Keratinocyte (primary cell): ENCODE measurements at regions not wholly inside any gene's neighbourhood (a gene's known extent, or its start where the extent isn't known, plus 50 kb on each side); places are given as distances from the start of the nearest gene placed in this dataset.

ENCODE experiments used
- DNase-seq: peaks from one replicate; pipeline ENCODE4 v3.0.0-alpha.2; 2011; ENCODE audit warnings: low read depth, missing footprints, low spot score
- FAIRE-seq: peaks from 2 replicates; lab custom pipeline; 2011; peaks lifted over from hg19 to GRCh38; lab: Jason Lieb, UNC
- H2AFZ ChIP-seq: 2 replicates; pipeline ENCODE4 v1.6.0; 2012; ENCODE audit warnings: low read length, control low read depth, inconsistent platforms; ENCODE audit not compliant: control insufficient read depth
- H3K27ac ChIP-seq: 2 replicates; pipeline ENCODE4 v1.5.1; 2011; ENCODE audit warnings: low read length; ENCODE audit not compliant: control insufficient read depth, insufficient read depth
- H3K27me3 ChIP-seq: 3 replicates; pipeline ENCODE4 v1.6.0; 2011; ENCODE audit warnings: low read length; ENCODE audit not compliant: control insufficient read depth, insufficient read depth; ENCODE audit errors: extremely low read depth
- H3K36me3 ChIP-seq, 2 experiments: 2 replicates in 1 of 2; 3 replicates in 1 of 2; pipeline ENCODE4 v1.5.1; 2011; ENCODE audit warnings: low read length in 2 of 2, mild to moderate bottlenecking in 1 of 2; ENCODE audit not compliant: control insufficient read depth in 2 of 2, insufficient read depth in 2 of 2; ENCODE audit errors: extremely low read depth in 1 of 2
- H3K4me1 ChIP-seq: 3 replicates; pipeline ENCODE4 v1.5.1; 2011; ENCODE audit warnings: low read length; ENCODE audit not compliant: control insufficient read depth, insufficient read depth; ENCODE audit errors: extremely low read depth
- H3K4me2 ChIP-seq: 3 replicates; pipeline ENCODE4 v1.6.0; 2011; ENCODE audit warnings: low read depth, low read length; ENCODE audit not compliant: control insufficient read depth, insufficient read depth; ENCODE audit errors: extremely low read depth
- H3K4me3 ChIP-seq, 3 experiments: fragments of 200-600 bp in 1 of 3; sonication (generic) in 1 of 3; 2 replicates in 2 of 3; 3 replicates in 1 of 3; pipeline ENCODE4 v1.5.1; 2011 to 2016; ENCODE audit warnings: low read length in 3 of 3, mild to moderate bottlenecking in 3 of 3, control low read depth in 2 of 3, inconsistent platforms in 1 of 3, low read depth in 1 of 3, mixed read lengths in 1 of 3, mixed run types in 1 of 3, moderate library complexity in 1 of 3; ENCODE audit not compliant: control insufficient read depth in 2 of 3, insufficient read depth in 2 of 3; ENCODE audit errors: extremely low read depth in 1 of 3
- H3K79me2 ChIP-seq: 2 replicates; pipeline ENCODE4 v1.6.0; 2012; ENCODE audit warnings: low read length; ENCODE audit not compliant: control insufficient read depth, insufficient read depth
- H3K9ac ChIP-seq: 3 replicates; pipeline ENCODE4 v1.6.0; 2011; ENCODE audit warnings: low read length; ENCODE audit not compliant: control insufficient read depth, insufficient read depth; ENCODE audit errors: extremely low read depth
- H3K9me1 ChIP-seq: 3 replicates; pipeline ENCODE4 v1.6.0; 2011; ENCODE audit warnings: low read length; ENCODE audit not compliant: control insufficient read depth, insufficient read depth; ENCODE audit errors: extremely low read depth
- H3K9me3 ChIP-seq: 2 replicates; pipeline ENCODE4 v1.5.1; 2012; ENCODE audit warnings: low read depth, low read length; ENCODE audit not compliant: control insufficient read depth
- H4K20me1 ChIP-seq: 3 replicates; pipeline ENCODE4 v1.6.0; 2011; ENCODE audit warnings: low read length; ENCODE audit not compliant: control insufficient read depth, insufficient read depth; ENCODE audit errors: extremely low read depth
- CTCF ChIP-seq, 3 experiments: IDR thresholded peaks in 1 of 3; conservative IDR thresholded peaks in 1 of 3; optimal IDR thresholded peaks in 1 of 3; 2 replicates in 2 of 3; 3 replicates in 1 of 3; pipeline versions ENCODE3 to v1.5.1; 2011; ENCODE audit warnings: low read length in 3 of 3, mild to moderate bottlenecking in 3 of 3, moderate library complexity in 2 of 3, control low read depth in 1 of 3, inconsistent platforms in 1 of 3; ENCODE audit not compliant: insufficient read depth in 2 of 3; ENCODE audit errors: extremely low read depth in 1 of 3
- EZH2 ChIP-seq: IDR thresholded peaks from one replicate; pipeline ENCODE4 v1.6.1; 2012; ENCODE audit warnings: inconsistent platforms, mild to moderate bottlenecking, low read length, moderate library complexity
- dilution Hi-C: fragments of 300-500 bp; cut with MboI; formaldehyde crosslinking; loops from one replicate; pipeline ENCODE4 v1.7.0; 2020; ENCODE audit warnings: low sequenced_read_pairs; ENCODE audit not compliant: extremely low pct_ligation_motif_present

GRCh38 chr14:65900164-65900563, 487.6 kb downstream of the FUT8 start:
- Histone ChIP-seq H3K27me3 (no peaks in the 10 kb centered on the region), H3K9ac (no peak overlapping the region), H4K20me1 (no peaks in the 10 kb centered on the region), H3K27ac (no peak overlapping the region), H3K4me1 (no peaks in the 10 kb centered on the region), H3K4me2 (no peak overlapping the region), H3K79me2 (no peaks in the 10 kb centered on the region), H3K36me3 (no peaks in the 10 kb centered on the region), H3K9me3 (no peaks in the 10 kb centered on the region), H2AFZ (no peak overlapping the region), H3K9me1 (no peaks in the 10 kb centered on the region), H3K4me3 (no peak overlapping the region)
- dilution Hi-C loops, result no loop called here
- no peak for DNase-seq
- no peak for TF ChIP-seq EZH2
- no peak for FAIRE-seq

GRCh38 chr14:65901595-65901994, 489.1 kb downstream of the FUT8 start:
- Histone ChIP-seq H4K20me1 (no peaks in the 10 kb centered on the region), H3K27me3 (no peaks in the 10 kb centered on the region), H3K4me2 (no peak overlapping the region), H3K27ac (no peak overlapping the region), H2AFZ (no peak overlapping the region), H3K79me2 (no peaks in the 10 kb centered on the region), H3K9me3 (no peaks in the 10 kb centered on the region), H3K9ac (no peak overlapping the region), H3K4me1 (no peaks in the 10 kb centered on the region), H3K4me3 (no peak overlapping the region), H3K36me3 (no peaks in the 10 kb centered on the region), H3K9me1 (no peaks in the 10 kb centered on the region)
- FAIRE-seq (no peak), DNase-seq (no peak)
- dilution Hi-C loops, result no loop called here
- TF ChIP-seq EZH2, result no peak
- TF ChIP-seq CTCF (optimal IDR thresholded peaks at IDR 0.05 in 1 of 3, IDR thresholded peaks at IDR 0.05 in 1 of 3, conservative IDR thresholded peaks at IDR 0.05 in 1 of 3; ENCODE audit: extremely low read depth in 1 of 3, insufficient read depth in 2 of 3, low read length in 3 of 3), result no peak

GRCh38 chr14:65904988-65905387, 492.5 kb downstream of the FUT8 start:
- dilution Hi-C loops, result no loop called here
- Histone ChIP-seq H3K4me3 (no peak overlapping the region), H2AFZ (no peak overlapping the region)

More at GRCh38 chr14:65904988-65905387, 492.5 kb downstream of the FUT8 start:
- H3K9me1 ChIP-seq, result no peaks in the 10 kb centered on the region
- DNase-seq (no peak), FAIRE-seq (no peak)
- H3K79me2 ChIP-seq, result no peaks in the 10 kb centered on the region
- no peak for TF ChIP-seq CTCF (optimal IDR thresholded peaks at IDR 0.05 in 1 of 3, IDR thresholded peaks at IDR 0.05 in 1 of 3, conservative IDR thresholded peaks at IDR 0.05 in 1 of 3; ENCODE audit: extremely low read depth in 1 of 3, insufficient read depth in 2 of 3, low read length in 3 of 3)
- H3K9ac ChIP-seq, result no peak overlapping the region
- H4K20me1 ChIP-seq, result no peaks in the 10 kb centered on the region
- H3K27ac ChIP-seq, result no peak overlapping the region
- H3K36me3 ChIP-seq, result no peaks in the 10 kb centered on the region
- no peaks in the 10 kb centered on the region for H3K4me1 ChIP-seq
- H3K27me3 ChIP-seq, result no peaks in the 10 kb centered on the region
- no peaks in the 10 kb centered on the region for H3K9me3 ChIP-seq
- H3K4me2 ChIP-seq, result no peak overlapping the region
